Caco-2 (cell line): ENCODE measurements at regions not wholly inside any gene's neighbourhood (a gene's known extent, or its start where the extent isn't known, plus 50 kb on each side); places are given as distances from the start of the nearest gene placed in this dataset.

Experiments used
- BruUV-seq: library from RNA; stranded (reverse); fragments of 400-500 nt; replicated peaks from 2 replicates; lab custom pipeline; 2021; lab: Mats Ljungman, UMichigan
- CTCF ChIA-PET: fragments of 300-600 bp; sonication (Branson Sonifier 250); formaldehyde crosslinking; loops from one replicate; lab custom pipeline; 2022; ENCODE audit warnings: antibody characterized with exemption; lab: Charles Lee
- POLR2A ChIA-PET: fragments of 300-600 bp; sonication (Branson Sonifier 250); formaldehyde crosslinking; loops from one replicate; lab custom pipeline; 2022; ENCODE audit warnings: antibody characterized with exemption; lab: Charles Lee
- DNase-seq, 2 experiments: peaks; one replicate each; pipeline versions ENCODE4 v3.0.0 to v3.0.0-alpha.2; 2020 to 2022
- H3K27me3 ChIP-seq: replicated peaks from 2 replicates; pipeline ENCODE4 v1.6.0; 2011; ENCODE audit warnings: low read length; ENCODE audit not compliant: control insufficient read depth, insufficient read depth
- H3K36me3 ChIP-seq: 2 replicates; pipeline ENCODE4 v1.5.1; 2011; ENCODE audit warnings: low read length; ENCODE audit not compliant: control insufficient read depth, insufficient read depth
- H3K4me1 ChIP-seq: fragments of 250-450 bp; sonication (Bioruptor Pico); 2 replicates; pipeline ENCODE4 v1.5.1; 2020; ENCODE audit warnings: mild to moderate bottlenecking
- H3K4me3 ChIP-seq: 2 replicates; pipeline ENCODE4 v1.5.1; 2011; ENCODE audit warnings: low read depth, mild to moderate bottlenecking, control low read depth, low read length
- H3K9me3 ChIP-seq: fragments of 250-450 bp; sonication (Bioruptor Pico); 2 replicates; pipeline ENCODE4 v1.5.1; 2020; ENCODE audit warnings: mild to moderate bottlenecking, moderate library complexity
- H3K27ac Mint-ChIP-seq: one replicate; pipeline ENCODE4 v1.8.0; 2022; ENCODE audit warnings: mixed read lengths; ENCODE audit not compliant: unreplicated experiment
- H3K27me3 Mint-ChIP-seq: one replicate; pipeline ENCODE4 v1.8.0; 2022; ENCODE audit warnings: mixed read lengths; ENCODE audit not compliant: insufficient read depth, unreplicated experiment
- H3K36me3 Mint-ChIP-seq: one replicate; pipeline ENCODE4 v1.8.0; 2022; ENCODE audit warnings: mild to moderate bottlenecking, mixed read lengths; ENCODE audit not compliant: insufficient read depth, unreplicated experiment
- H3K4me1 Mint-ChIP-seq: one replicate; pipeline ENCODE4 v1.8.0; 2022; ENCODE audit warnings: low read depth, mixed read lengths; ENCODE audit not compliant: unreplicated experiment
- H3K4me3 Mint-ChIP-seq: one replicate; pipeline ENCODE4 v1.8.0; 2022; ENCODE audit warnings: mild to moderate bottlenecking, moderate library complexity, mixed read lengths; ENCODE audit not compliant: unreplicated experiment
- H3K9me3 Mint-ChIP-seq: one replicate; pipeline ENCODE4 v1.8.0; 2022; ENCODE audit warnings: mixed read lengths; ENCODE audit not compliant: unreplicated experiment
- intact Hi-C: fragments of 100-400 bp; cut with micrococcal nuclease; formaldehyde crosslinking; loops from one replicate; pipeline ENCODE4 v1.10.0; 2022; ENCODE audit not compliant: unreplicated experiment
- TF ChIP-seq, protein P1 (sequence below), 2 experiments: fragments of 200-600 bp in 1 of 2; IDR thresholded peaks; 1 replicate in 1 of 2; 2 replicates in 1 of 2; pipeline versions ENCODE4 v1.5.1 to v1.8.0; 2011 to 2022; ENCODE audit warnings: antibody characterized with exemption in 1 of 2, control low read depth in 1 of 2, inconsistent platforms in 1 of 2, low read depth in 1 of 2, low read length in 1 of 2, mild to moderate bottlenecking in 1 of 2, moderate library complexity in 1 of 2; ENCODE audit not compliant: insufficient read depth in 1 of 2, severe bottlenecking in 1 of 2, unreplicated experiment in 1 of 2

GRCh38 chr1:36562181-36562685 is 79.5 kb upstream of the CSF3R start:
- CTCF ChIA-PET = no interaction called here
- H3K4me1 ChIP-seq = no peaks in the 10 kb centered on the region
- Mint-ChIP-seq H3K27me3 (peaks cover 17% of the 10 kb centered on the region), H3K4me3 (no peak overlapping the region), H3K4me1 (no peaks in the 10 kb centered on the region), H3K36me3 (no peaks in the 10 kb centered on the region), H3K27ac (no peak overlapping the region), H3K9me3 (no peaks in the 10 kb centered on the region)
- intact Hi-C loops = no loop called here
- DNase-seq = no peak
- POLR2A ChIA-PET = interaction anchor here (0.6 kb wide), 1 partner anchor 106 kb away, joined by 3 read pairs; no protein-coding TSS in a partner anchor
- H3K4me3 ChIP-seq = no peak overlapping the region
- no peaks in the 10 kb centered on the region for H3K27me3 ChIP-seq
- H3K9me3 ChIP-seq = no peaks in the 10 kb centered on the region
- no TSS peak for BruUV-seq
- no peaks in the 10 kb centered on the region for H3K36me3 ChIP-seq
- TF ChIP-seq, protein P1, sequence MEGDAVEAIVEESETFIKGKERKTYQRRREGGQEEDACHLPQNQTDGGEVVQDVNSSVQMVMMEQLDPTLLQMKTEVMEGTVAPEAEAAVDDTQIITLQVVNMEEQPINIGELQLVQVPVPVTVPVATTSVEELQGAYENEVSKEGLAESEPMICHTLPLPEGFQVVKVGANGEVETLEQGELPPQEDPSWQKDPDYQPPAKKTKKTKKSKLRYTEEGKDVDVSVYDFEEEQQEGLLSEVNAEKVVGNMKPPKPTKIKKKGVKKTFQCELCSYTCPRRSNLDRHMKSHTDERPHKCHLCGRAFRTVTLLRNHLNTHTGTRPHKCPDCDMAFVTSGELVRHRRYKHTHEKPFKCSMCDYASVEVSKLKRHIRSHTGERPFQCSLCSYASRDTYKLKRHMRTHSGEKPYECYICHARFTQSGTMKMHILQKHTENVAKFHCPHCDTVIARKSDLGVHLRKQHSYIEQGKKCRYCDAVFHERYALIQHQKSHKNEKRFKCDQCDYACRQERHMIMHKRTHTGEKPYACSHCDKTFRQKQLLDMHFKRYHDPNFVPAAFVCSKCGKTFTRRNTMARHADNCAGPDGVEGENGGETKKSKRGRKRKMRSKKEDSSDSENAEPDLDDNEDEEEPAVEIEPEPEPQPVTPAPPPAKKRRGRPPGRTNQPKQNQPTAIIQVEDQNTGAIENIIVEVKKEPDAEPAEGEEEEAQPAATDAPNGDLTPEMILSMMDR (IDR thresholded peaks at IDR 0.05; ENCODE audit: insufficient read depth in 1 of 2, low read depth in 1 of 2, low read length in 1 of 2, severe bottlenecking in 1 of 2, unreplicated experiment in 1 of 2) = no peak

- POLR2A ChIA-PET = no interaction called here
- H3K4me3 Mint-ChIP-seq = no peak overlapping the region
- no peaks in the 10 kb centered on the region for H3K9me3 Mint-ChIP-seq
- H3K4me1 ChIP-seq = no peaks in the 10 kb centered on the region
- no peak overlapping the region for H3K27ac Mint-ChIP-seq
- no peaks in the 10 kb centered on the region for H3K9me3 ChIP-seq
- no peaks in the 10 kb centered on the region for H3K27me3 ChIP-seq
- BruUV-seq = no TSS peak
- intact Hi-C loops = no loop called here
- no peaks in the 10 kb centered on the region for H3K36me3 ChIP-seq
- H3K4me1 Mint-ChIP-seq = no peaks in the 10 kb centered on the region
- no peak for DNase-seq
- TF ChIP-seq, protein P1 (IDR thresholded peaks at IDR 0.05; ENCODE audit: insufficient read depth in 1 of 2, low read depth in 1 of 2, low read length in 1 of 2, severe bottlenecking in 1 of 2, unreplicated experiment in 1 of 2) = no peak
- H3K4me3 ChIP-seq = no peak overlapping the region
- CTCF ChIA-PET = no interaction called here
- peaks cover 16% of the 10 kb centered on the region for H3K27me3 Mint-ChIP-seq
- no peaks in the 10 kb centered on the region for H3K36me3 Mint-ChIP-seq
Observed at GRCh38 chr1:36561361-36561724, 78.6 kb upstream of the CSF3R start.

DNA sequence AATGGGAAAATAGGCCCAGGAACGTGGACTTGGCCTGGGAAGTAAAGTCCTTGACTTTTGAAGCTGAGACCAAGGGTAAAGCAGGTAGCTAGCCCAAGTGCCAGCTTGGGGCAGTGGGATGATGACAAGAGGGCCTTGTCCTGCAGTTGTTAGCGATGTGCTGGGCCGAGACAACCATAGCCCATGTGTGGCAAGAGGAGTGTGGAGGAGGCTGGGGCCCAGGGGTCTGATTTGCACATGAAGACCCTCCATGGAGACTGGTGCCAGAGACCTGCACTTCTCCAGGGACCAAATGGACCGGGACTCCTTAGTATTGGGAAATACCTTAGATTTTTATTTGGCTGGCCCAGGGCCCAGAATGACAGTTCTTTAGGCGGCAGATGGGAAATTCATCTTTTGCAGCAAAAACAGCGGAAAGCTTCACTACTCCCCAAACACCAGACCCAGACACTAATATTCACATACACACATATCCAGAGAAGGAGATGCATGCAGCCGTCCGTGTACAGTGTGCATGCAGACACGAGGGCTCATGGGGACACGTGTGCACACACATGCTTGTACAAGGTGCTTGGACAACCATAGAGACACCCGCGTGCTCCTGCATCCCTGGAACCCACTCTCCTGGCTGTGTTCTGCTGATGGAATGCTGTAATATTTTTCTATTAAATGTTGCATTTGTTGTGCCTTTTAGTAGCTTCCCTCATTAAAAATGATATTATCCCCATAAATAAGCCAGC is 78.1 kb upstream of the CSF3R start:
- no TSS peak for BruUV-seq
- TF ChIP-seq, protein P1 (IDR thresholded peaks at IDR 0.05; ENCODE audit: insufficient read depth in 1 of 2, low read depth in 1 of 2, low read length in 1 of 2, severe bottlenecking in 1 of 2, unreplicated experiment in 1 of 2) = no peak
- intact Hi-C loops = no loop called here
- Mint-ChIP-seq H3K4me1 (no peaks in the 10 kb centered on the region), H3K36me3 (no peaks in the 10 kb centered on the region), H3K27me3 (peaks cover 16% of the 10 kb centered on the region), H3K9me3 (no peaks in the 10 kb centered on the region), H3K27ac (no peak overlapping the region), H3K4me3 (no peak overlapping the region)
- POLR2A ChIA-PET = no interaction called here
- DNase-seq = no peak
- no peaks in the 10 kb centered on the region for H3K27me3 ChIP-seq
- CTCF ChIA-PET = interaction anchor here (0.6 kb wide), 1 partner anchor 17 kb away, joined by 3 read pairs; no protein-coding TSS in a partner anchor
- no peaks in the 10 kb centered on the region for H3K36me3 ChIP-seq
- no peak overlapping the region for H3K4me3 ChIP-seq
- H3K4me1 ChIP-seq = no peaks in the 10 kb centered on the region
- H3K9me3 ChIP-seq = no peaks in the 10 kb centered on the region
